Fibroblast of lung (primary cell): ENCODE measurements at regions not wholly inside any gene's neighbourhood (a gene's known extent, or its start where the extent isn't known, plus 50 kb on each side); places are given as distances from the start of the nearest gene placed in this dataset.

Experiments used
- DNase-seq, 2 donors: peaks; one replicate each; pipeline versions ENCODE4 v3.0.0 to v3.0.0-alpha.2; 2010; ENCODE audit warnings: low read depth in 2 of 2
- H2AFZ ChIP-seq: 2 replicates; pipeline ENCODE4 v1.5.1; 2012; ENCODE audit warnings: low read length, control low read depth, inconsistent platforms
- H3K27ac ChIP-seq: 2 replicates; pipeline ENCODE4 v1.5.1; 2011; ENCODE audit warnings: low read length, control low read depth; ENCODE audit not compliant: insufficient read depth
- H3K27me3 ChIP-seq: 2 replicates; pipeline ENCODE4 v1.5.1; 2011; ENCODE audit warnings: mild to moderate bottlenecking, low read length; ENCODE audit not compliant: control insufficient read depth, insufficient read depth
- H3K36me3 ChIP-seq: 2 replicates; pipeline ENCODE4 v1.5.1; 2011; ENCODE audit warnings: low read length; ENCODE audit not compliant: control insufficient read depth, insufficient read depth
- H3K4me1 ChIP-seq: 2 replicates; pipeline ENCODE4 v1.5.1; 2011; ENCODE audit warnings: low read length; ENCODE audit not compliant: control insufficient read depth, insufficient read depth; ENCODE audit errors: extremely low read depth
- H3K4me2 ChIP-seq: 2 replicates; pipeline ENCODE4 v1.5.1; 2011; ENCODE audit warnings: low read length, control low read depth; ENCODE audit not compliant: insufficient read depth; ENCODE audit errors: extremely low read depth
- H3K4me3 ChIP-seq, 4 experiments: fragments of 200-600 bp in 1 of 4; sonication (generic) in 1 of 4; replicated peaks in 1 of 4; 2 replicates each; pipeline ENCODE4 v1.5.1; 2011 to 2016; ENCODE audit warnings: low read length in 4 of 4, low read depth in 3 of 4, mild to moderate bottlenecking in 3 of 4, control low read depth in 2 of 4, inconsistent platforms in 1 of 4, mixed read lengths in 1 of 4; ENCODE audit not compliant: insufficient read depth in 1 of 4; ENCODE audit errors: control extremely low read depth in 1 of 4
- H3K79me2 ChIP-seq: 2 replicates; pipeline ENCODE4 v1.5.1; 2012; ENCODE audit warnings: mild to moderate bottlenecking, low read length, inconsistent platforms; ENCODE audit not compliant: control insufficient read depth, insufficient read depth
- H3K9ac ChIP-seq: 2 replicates; pipeline ENCODE4 v1.5.1; 2011; ENCODE audit warnings: mild to moderate bottlenecking, low read length, control low read depth; ENCODE audit not compliant: insufficient read depth
- H3K9me3 ChIP-seq: 2 replicates; pipeline ENCODE4 v1.5.1; 2012; ENCODE audit warnings: low read depth, low read length; ENCODE audit not compliant: control insufficient read depth, insufficient read depth
- H4K20me1 ChIP-seq: 2 replicates; pipeline ENCODE4 v1.5.1; 2011; ENCODE audit warnings: low read length; ENCODE audit not compliant: control insufficient read depth, insufficient read depth; ENCODE audit errors: extremely low read depth
- EZH2 ChIP-seq: IDR thresholded peaks from 2 replicates; pipeline ENCODE4 v1.5.1; 2012; ENCODE audit warnings: low read length, control low read depth, mild to moderate bottlenecking; ENCODE audit errors: missing control alignments
- TF ChIP-seq, protein P1 (sequence below), 2 donors: IDR thresholded peaks in 1 of 2; conservative IDR thresholded peaks in 1 of 2; 1 replicate in 1 of 2; 2 replicates in 1 of 2; pipeline ENCODE4 v1.5.1; 2011 to 2012; ENCODE audit warnings: low read length in 2 of 2, control low read depth in 1 of 2, inconsistent platforms in 1 of 2, low read depth in 1 of 2, mild to moderate bottlenecking in 1 of 2

- H3K9ac ChIP-seq = no peak overlapping the region
- no peaks in the 10 kb centered on the region for H3K27me3 ChIP-seq
- DNase-seq = no peak
- H3K9me3 ChIP-seq = no peaks in the 10 kb centered on the region
- no peaks in the 10 kb centered on the region for H3K79me2 ChIP-seq
- no peak overlapping the region for H3K27ac ChIP-seq
- H4K20me1 ChIP-seq = no peaks in the 10 kb centered on the region
- no peak overlapping the region for H3K4me3 ChIP-seq
- H2AFZ ChIP-seq = no peak overlapping the region
- no peak for TF ChIP-seq EZH2
- TF ChIP-seq, protein P1, sequence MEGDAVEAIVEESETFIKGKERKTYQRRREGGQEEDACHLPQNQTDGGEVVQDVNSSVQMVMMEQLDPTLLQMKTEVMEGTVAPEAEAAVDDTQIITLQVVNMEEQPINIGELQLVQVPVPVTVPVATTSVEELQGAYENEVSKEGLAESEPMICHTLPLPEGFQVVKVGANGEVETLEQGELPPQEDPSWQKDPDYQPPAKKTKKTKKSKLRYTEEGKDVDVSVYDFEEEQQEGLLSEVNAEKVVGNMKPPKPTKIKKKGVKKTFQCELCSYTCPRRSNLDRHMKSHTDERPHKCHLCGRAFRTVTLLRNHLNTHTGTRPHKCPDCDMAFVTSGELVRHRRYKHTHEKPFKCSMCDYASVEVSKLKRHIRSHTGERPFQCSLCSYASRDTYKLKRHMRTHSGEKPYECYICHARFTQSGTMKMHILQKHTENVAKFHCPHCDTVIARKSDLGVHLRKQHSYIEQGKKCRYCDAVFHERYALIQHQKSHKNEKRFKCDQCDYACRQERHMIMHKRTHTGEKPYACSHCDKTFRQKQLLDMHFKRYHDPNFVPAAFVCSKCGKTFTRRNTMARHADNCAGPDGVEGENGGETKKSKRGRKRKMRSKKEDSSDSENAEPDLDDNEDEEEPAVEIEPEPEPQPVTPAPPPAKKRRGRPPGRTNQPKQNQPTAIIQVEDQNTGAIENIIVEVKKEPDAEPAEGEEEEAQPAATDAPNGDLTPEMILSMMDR (conservative IDR thresholded peaks at IDR 0.05 in 1 of 2, IDR thresholded peaks at IDR 0.05 in 1 of 2; ENCODE audit: low read depth in 1 of 2, low read length in 2 of 2) = no peak
- H3K36me3 ChIP-seq = no peaks in the 10 kb centered on the region
- no peak overlapping the region for H3K4me2 ChIP-seq
- no peaks in the 10 kb centered on the region for H3K4me1 ChIP-seq
Measured at GRCh38 chr4:117550085-117550484, 464.7 kb upstream of the TRAM1L1 start.

DNA sequence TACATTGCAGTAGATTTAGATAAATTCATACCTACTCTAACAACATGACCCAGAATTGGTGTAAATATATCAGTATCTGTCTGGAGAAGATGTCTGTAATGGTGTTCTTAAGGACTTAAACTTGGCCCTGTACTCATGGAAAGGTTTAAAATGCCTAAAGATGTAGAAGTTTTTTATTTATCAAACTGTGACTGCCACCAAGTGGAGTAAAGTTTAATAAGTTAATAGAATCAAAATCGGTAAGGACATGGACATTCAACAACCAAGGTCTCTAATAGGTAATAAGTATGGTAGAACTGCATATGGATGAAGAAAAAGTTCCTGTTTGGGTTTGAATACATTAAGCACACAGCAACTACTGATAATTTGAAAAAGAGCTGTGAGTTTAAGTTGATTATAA is 474.0 kb upstream of the NDST3 start:
- Histone ChIP-seq H3K27me3 (no peaks in the 10 kb centered on the region), H3K27ac (no peak overlapping the region), H3K4me3 (no peak overlapping the region), H4K20me1 (no peaks in the 10 kb centered on the region), H3K9me3 (no peaks in the 10 kb centered on the region), H3K79me2 (no peaks in the 10 kb centered on the region), H3K9ac (no peak overlapping the region), H2AFZ (no peak overlapping the region), H3K36me3 (no peaks in the 10 kb centered on the region), H3K4me1 (no peaks in the 10 kb centered on the region), H3K4me2 (no peak overlapping the region)
- DNase-seq = peak; percentile 41 to 53
- TF ChIP-seq, protein P1 (conservative IDR thresholded peaks at IDR 0.05 in 1 of 2, IDR thresholded peaks at IDR 0.05 in 1 of 2; ENCODE audit: low read depth in 1 of 2, low read length in 2 of 2) = no peak
- TF ChIP-seq EZH2 = no peak

- H3K4me2 ChIP-seq = no peak overlapping the region
- H4K20me1 ChIP-seq = peaks cover 2% of the 10 kb centered on the region
- DNase-seq = no peak
- H3K4me3 ChIP-seq = no peak overlapping the region
- no peak for TF ChIP-seq EZH2
- TF ChIP-seq, protein P1 (conservative IDR thresholded peaks at IDR 0.05 in 1 of 2, IDR thresholded peaks at IDR 0.05 in 1 of 2; ENCODE audit: low read depth in 1 of 2, low read length in 2 of 2) = no peak
- no peak overlapping the region for H2AFZ ChIP-seq
- H3K27me3 ChIP-seq = no peaks in the 10 kb centered on the region
- H3K9ac ChIP-seq = no peak overlapping the region
- no peaks in the 10 kb centered on the region for H3K36me3 ChIP-seq
- no peaks in the 10 kb centered on the region for H3K79me2 ChIP-seq
- no peak overlapping the region for H3K27ac ChIP-seq
- no peaks in the 10 kb centered on the region for H3K9me3 ChIP-seq
- H3K4me1 ChIP-seq = no peaks in the 10 kb centered on the region
Measured at GRCh38 chr4:117574085-117574484, 460.2 kb upstream of the NDST3 start.
